ENCODE measurements at regions not wholly inside any gene's neighbourhood (a gene's known extent, or its start where the extent isn't known, plus 50 kb on each side); places are given as distances from the start of the nearest gene placed in this dataset.

GRCh38 chr6:152905551-152906299, 77.1 kb downstream of the FBXO5 start:
- DNase-seq (ENCODE audit: low spot score): no peak

- DNase-seq (ENCODE audit: low spot score): no peak
Observed at GRCh38 chr6:152909241-152909640, 73.6 kb downstream of the FBXO5 start.

GRCh38 chr6:152916035-152916434, 66.8 kb downstream of the FBXO5 start:
- no peak for DNase-seq (ENCODE audit: low spot score)

GRCh38 chr6:152918991-152919390, 63.9 kb downstream of the FBXO5 start:
- no peak for DNase-seq (ENCODE audit: low spot score)

- DNase-seq (ENCODE audit: low spot score): no peak
Observed at GRCh38 chr6:152920016-152920415, 62.8 kb downstream of the FBXO5 start.
